GM23338 (cell line): ENCODE measurements at regions not wholly inside any gene's neighbourhood (a gene's known extent, or its start where the extent isn't known, plus 50 kb on each side); places are given as distances from the start of the nearest gene placed in this dataset.

Source experiments
- CREB1 ChIP-seq: fragments of 250-450 bp; sonication (Bioruptor Pico); IDR thresholded peaks from 2 replicates; pipeline ENCODE4 v1.5.0; 2020; ENCODE audit warnings: low read depth, mild to moderate bottlenecking, moderate library complexity
- CTCF ChIP-seq, 2 experiments: fragments of 200-600 bp in 1 of 2; sonication (generic) in 1 of 2; conservative IDR thresholded peaks; 2 replicates each; pipeline versions ENCODE4 v1.5.1 to v1.6.1; 2016 to 2017; ENCODE audit warnings: antibody characterized with exemption in 2 of 2, low read depth in 2 of 2, mild to moderate bottlenecking in 2 of 2, moderate library complexity in 1 of 2
- ETS1 ChIP-seq: IDR thresholded peaks from 2 replicates; pipeline ENCODE4 v1.6.1; 2016; ENCODE audit warnings: antibody characterized with exemption
- EZH2 ChIP-seq: fragments of 200-600 bp; sonication (generic); IDR thresholded peaks from one replicate; pipeline ENCODE4 v1.8.0; 2017; ENCODE audit warnings: antibody characterized with exemption, mild to moderate bottlenecking, low read depth; ENCODE audit not compliant: unreplicated experiment
- EZH2phosphoT487 ChIP-seq: fragments of 200-600 bp; sonication (generic); IDR thresholded peaks from one replicate; pipeline ENCODE4 v1.8.1; 2018; ENCODE audit warnings: antibody characterized with exemption; ENCODE audit not compliant: unreplicated experiment
- JUNB ChIP-seq: IDR thresholded peaks from one replicate; pipeline ENCODE4 v1.6.1; 2016; ENCODE audit warnings: antibody characterized with exemption; ENCODE audit not compliant: unreplicated experiment
- POLR2AphosphoS5 ChIP-seq: IDR thresholded peaks from 2 replicates; pipeline ENCODE4 v1.6.1; 2016; ENCODE audit warnings: antibody characterized with exemption, low read depth
- REST ChIP-seq: IDR thresholded peaks from one replicate; pipeline ENCODE4 v1.6.1; 2018; ENCODE audit warnings: antibody characterized with exemption; ENCODE audit not compliant: unreplicated experiment

GRCh38 chr14:98187281-98187680 is 1084.7 kb downstream of the BCL11B start:
- no peak for TF ChIP-seq EZH2
- TF ChIP-seq CTCF (conservative IDR thresholded peaks at IDR 0.05; ENCODE audit: low read depth in 2 of 2), result no peak
- TF ChIP-seq JUNB, result no peak
- no peak for TF ChIP-seq REST
- no peak for TF ChIP-seq POLR2AphosphoS5
- no peak for TF ChIP-seq CREB1 (CRISPR knock-in tag)
- TF ChIP-seq EZH2phosphoT487, result no peak
- TF ChIP-seq ETS1, result no peak
